Liver (tissue), 3 donors: ENCODE measurements at regions not wholly inside any gene's neighbourhood (a gene's known extent, or its start where the extent isn't known, plus 50 kb on each side); places are given as distances from the start of the nearest gene placed in this dataset.

Source experiments
- CTCF ChIP-seq: fragments of 150-350 bp; IDR thresholded peaks from 2 replicates; pipeline ENCODE4 v1.5.1; 2017; ENCODE audit warnings: improper control_type of control experiment, low read depth, low read length; ENCODE audit not compliant: missing input control
- GABPA ChIP-seq, 2 donors: IDR thresholded peaks in 1 of 2; conservative IDR thresholded peaks in 1 of 2; 2 replicates each; pipeline ENCODE4 v1.6.1; 2016; ENCODE audit warnings: antibody characterized with exemption in 2 of 2, mild to moderate bottlenecking in 1 of 2, moderate library complexity in 1 of 2
- MAX ChIP-seq: IDR thresholded peaks from 2 replicates; pipeline ENCODE4 v1.6.1; 2016; ENCODE audit warnings: antibody characterized with exemption
- NR2F2 ChIP-seq: IDR thresholded peaks from 2 replicates; pipeline ENCODE4 v1.6.1; 2016; ENCODE audit warnings: antibody characterized with exemption
- RAD21 ChIP-seq, 2 donors: IDR thresholded peaks; 2 replicates each; pipeline ENCODE4 v1.6.1; 2016; ENCODE audit warnings: antibody characterized with exemption in 2 of 2, mild to moderate bottlenecking in 2 of 2
- SP1 ChIP-seq: IDR thresholded peaks from 2 replicates; pipeline ENCODE4 v1.6.1; 2018; ENCODE audit warnings: antibody characterized with exemption, mild to moderate bottlenecking
- YY1 ChIP-seq: IDR thresholded peaks from 2 replicates; pipeline ENCODE4 v1.6.1; 2016; ENCODE audit warnings: antibody characterized with exemption, mild to moderate bottlenecking
- donor health status: healthy.
- donor health status: healthy.

- no peak for TF ChIP-seq RAD21 (IDR thresholded peaks at IDR 0.05)
- TF ChIP-seq GABPA (IDR thresholded peaks at IDR 0.05 in 1 of 2, conservative IDR thresholded peaks at IDR 0.05 in 1 of 2): no peak
- TF ChIP-seq SP1: no peak
- TF ChIP-seq CTCF: no peak
- no peak for TF ChIP-seq YY1
- no peak for TF ChIP-seq NR2F2
- TF ChIP-seq MAX: no peak
These were observed 169.5 kb downstream of the TTC32 start for GRCh38 chr2:19732255-19732654.
